ENCODE measurements at regions not wholly inside any gene's neighbourhood (a gene's known extent, or its start where the extent isn't known, plus 50 kb on each side); places are given as distances from the start of the nearest gene placed in this dataset.

- Histone ChIP-seq H2BK20ac (ENCODE audit: low read depth, low read length) (no peak overlapping the region), H3K9ac (ENCODE audit: low read depth, low read length) (no peak overlapping the region), H3K79me1 (ENCODE audit: low read depth in 1 of 2, low read length in 2 of 2) (no peaks in the 10 kb centered on the region), H2AK9ac (replicated peaks; ENCODE audit: low read depth, low read length, poor library complexity) (no peak overlapping the region), H2BK5ac (ENCODE audit: low read depth, low read length, poor library complexity, severe bottlenecking) (no peak overlapping the region), H3K56ac (ENCODE audit: extremely low read depth, insufficient read depth, low read length) (no peak overlapping the region), H2BK120ac (ENCODE audit: low read depth, low read length) (no peak overlapping the region), H3K4me3 (ENCODE audit: insufficient read depth, low read depth, low read length) (no peak overlapping the region), H4K91ac (ENCODE audit: insufficient read depth, low read depth, low read length) (no peak overlapping the region), H3K4ac (ENCODE audit: low read depth, low read length) (no peak overlapping the region), H3K9me1 (ENCODE audit: insufficient read depth, low read length) (no peaks in the 10 kb centered on the region), H4K8ac (ENCODE audit: low read depth in 2 of 2, low read length in 2 of 2) (no peak overlapping the region), H2BK15ac (ENCODE audit: low read depth, low read length) (no peak overlapping the region), H3K14ac (replicated peaks; ENCODE audit: low read depth, low read length) (no peak overlapping the region), H3K4me1 (ENCODE audit: control insufficient read depth, insufficient read depth, low read length) (no peaks in the 10 kb centered on the region), H2AFZ (replicated peaks; ENCODE audit: low read length, poor library complexity) (peak overlapping the region; percentile 41), H4K5ac (ENCODE audit: low read depth, low read length) (no peak overlapping the region), H4K20me1 (ENCODE audit: insufficient read depth, low read length) (no peaks in the 10 kb centered on the region), H3K4me2 (ENCODE audit: low read depth, low read length) (no peak overlapping the region), H3K23ac (ENCODE audit: low read depth, low read length) (no peak overlapping the region), H2AK5ac (ENCODE audit: low read depth, low read length) (no peak overlapping the region), H3K9me3 (ENCODE audit: control insufficient read depth, insufficient read depth, low read length) (peaks cover 4% of the 10 kb centered on the region; the same call in 1 of the 2 replicates), H3K27ac (ENCODE audit: insufficient read depth, low read length) (no peak overlapping the region), H3K27me3 (ENCODE audit: control insufficient read depth, insufficient read depth, low read length) (no peaks in the 10 kb centered on the region; the same call in 1 of the 2 replicates), H3K36me3 (ENCODE audit: control insufficient read depth, insufficient read depth, low read length) (no peaks in the 10 kb centered on the region), H3K18ac (ENCODE audit: low read depth, low read length) (no peak overlapping the region)
- ChIA-PET POLR2A (ENCODE audit: unreplicated experiment) (no interaction called here), CTCF (interaction anchor here (1.2 kb wide), 1 partner anchor 66 kb away, joined by 3 read pairs; no protein-coding TSS in a partner anchor)
- no TSS peak for BruUV-seq (replicated peaks)
- intact Hi-C loops (cut with micrococcal nuclease), result no loop called here
- ATAC-seq (ENCODE audit: low read depth), result no peak
- in situ Hi-C loops (cut with MboI; ENCODE audit: low sequenced_read_pairs), result no loop called here
- TF ChIP-seq CHD1 (IDR thresholded peaks at IDR 0.05; ENCODE audit: low read depth, low read length) (no peak), MAFK (IDR thresholded peaks at IDR 0.05; ENCODE audit: low read depth, low read length) (no peak), BHLHE40 (IDR thresholded peaks at IDR 0.05; ENCODE audit: low read depth, low read length) (no peak)
- dilution Hi-C loops (cut with HindIII; ENCODE audit: low sequenced_read_pairs, unreplicated experiment), result no loop called here
- DNase-seq, result no peak
- WGBS, 2 experiments (ENCODE audit: extremely low coverage in 2 of 2, insufficient read length in 1 of 2), result 60% methylated on average over 1 of the region's 11 CpGs; no CpG with 5 or more reads in 1 of the 2 experiments
These were observed 416.9 kb upstream of the ZFHX3 start for GRCh38 chr16:73464834-73465233.
